ENCODE measurements at regions not wholly inside any gene's neighbourhood (a gene's known extent, or its start where the extent isn't known, plus 50 kb on each side); places are given as distances from the start of the nearest gene placed in this dataset.
"Not testable (repeated sequence)": the region's sequence is repeated elsewhere in the genome, so short reads cannot be mapped to it uniquely, and the experiment has no call there.

DNA sequence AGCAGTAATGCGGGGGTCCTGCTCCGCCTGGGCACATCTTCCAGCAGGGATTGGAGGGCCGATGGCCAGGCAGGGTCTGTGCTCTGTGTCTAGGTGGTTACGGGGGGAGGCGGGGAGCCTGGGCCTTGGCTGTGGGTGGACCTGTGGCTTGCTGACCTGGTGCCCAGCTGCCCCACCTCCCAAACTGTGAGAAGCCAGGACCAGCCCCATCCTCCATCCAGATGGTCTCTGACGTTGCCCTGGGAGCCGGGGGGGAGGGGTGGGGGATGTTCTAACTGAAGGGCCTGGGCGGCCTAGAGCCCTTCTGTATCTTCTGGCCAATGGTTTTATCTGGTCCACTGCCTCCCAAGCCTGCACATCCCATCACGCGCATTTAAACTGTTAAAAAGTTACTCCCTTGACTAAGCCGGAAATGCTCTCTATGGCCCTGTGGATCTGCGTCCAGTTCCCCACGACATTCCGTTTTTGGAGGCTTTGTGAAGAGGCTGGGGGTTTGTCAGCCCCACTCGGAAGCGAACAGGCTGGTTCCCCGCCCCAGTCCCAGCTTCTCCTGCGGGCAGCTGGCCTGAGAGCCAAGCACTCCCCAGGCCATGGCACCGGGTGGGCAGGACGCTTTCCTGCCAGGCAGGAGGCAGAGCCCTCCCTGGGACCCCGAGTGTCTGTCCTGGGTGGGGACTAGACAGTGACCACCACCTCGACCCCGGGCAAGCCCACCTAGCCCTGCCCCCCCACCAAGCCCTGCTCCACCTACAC, 143.6 kb downstream of the IGLL1 start:
- H3K4me2 ChIP-seq (ENCODE audit: insufficient read depth in 1 of 2, low read depth in 2 of 2, low read length in 2 of 2); H3K14ac ChIP-seq (ENCODE audit: insufficient read length); H3K23ac ChIP-seq (ENCODE audit: insufficient read length); H2BK12ac ChIP-seq (ENCODE audit: low read depth, low read length); H2BK15ac ChIP-seq (ENCODE audit: low read length); H2BK120ac ChIP-seq (replicated peaks; ENCODE audit: low read depth, low read length); CTCF ChIA-PET (ENCODE audit: partially characterized antibody); H3K79me1 ChIP-seq (ENCODE audit: low read depth, low read length); H2BK20ac ChIP-seq (ENCODE audit: low read length); H4K5ac ChIP-seq (ENCODE audit: insufficient read length, low read depth, low read length); H3K23me2 ChIP-seq (ENCODE audit: low read depth, low read length); H3K4me1 ChIP-seq (replicated peaks in 1 of 4; ENCODE audit: control insufficient read depth in 3 of 4, insufficient read depth in 4 of 4, low read length in 3 of 4); H2AFZ ChIP-seq (ENCODE audit: low read length); H4K8ac ChIP-seq (ENCODE audit: extremely low read depth, insufficient read depth, low read length); H3K79me2 ChIP-seq (ENCODE audit: control insufficient read depth in 1 of 2, insufficient read depth in 2 of 2, low read length in 2 of 2); H3K9me3 ChIP-seq (ENCODE audit: insufficient read depth in 2 of 2, low read depth in 1 of 2, low read length in 1 of 2); H2BK5ac ChIP-seq (ENCODE audit: low read depth, low read length); POLR2A ChIA-PET (ENCODE audit: partially characterized antibody); H4K20me1 ChIP-seq (replicated peaks in 1 of 2; ENCODE audit: control insufficient read depth in 1 of 2, insufficient read depth in 2 of 2, low read length in 2 of 2); H3K36me3 ChIP-seq (ENCODE audit: control insufficient read depth in 2 of 4, insufficient read depth in 4 of 4, low read length in 3 of 4); H3K56ac ChIP-seq (replicated peaks; ENCODE audit: insufficient read length, low read depth, low read length); H3K27me3 ChIP-seq (replicated peaks in 1 of 4; ENCODE audit: control insufficient read depth in 3 of 4, extremely low read depth in 1 of 4, insufficient read depth in 3 of 4, low read length in 3 of 4); H3K4ac ChIP-seq (replicated peaks; ENCODE audit: insufficient read length, low read depth, low read length); H3K18ac ChIP-seq (ENCODE audit: extremely low read depth, low read length); H4K91ac ChIP-seq (replicated peaks; ENCODE audit: insufficient read length, low read length); H3K4me3 ChIP-seq (ENCODE audit: extremely low read depth in 1 of 4, insufficient read depth in 2 of 4, low read depth in 3 of 4, low read length in 4 of 4); H3K9ac ChIP-seq (replicated peaks in 1 of 4; ENCODE audit: extremely low read depth in 1 of 4, low read depth in 3 of 4, low read length in 3 of 4); FAIRE-seq; H3K27ac ChIP-seq (ENCODE audit: low read depth, low read length); H2AK5ac ChIP-seq (ENCODE audit: low read depth, low read length): not testable (repeated sequence)
- 92% methylated on average over 17 of the region's 23 CpGs; no CpG with 5 or more reads in 1 of the 2 experiments for WGBS, 2 experiments (ENCODE audit: extremely low coverage in 1 of 2, insufficient coverage in 1 of 2, insufficient read length in 1 of 2, insufficient replicate concordance in 2 of 2, low coverage in 1 of 2, low lambda C conversion rate in 2 of 2, missing lambda C conversion rate in 1 of 2)
- DNase-seq (ENCODE audit: low read depth in 1 of 2, low spot score in 2 of 2) = peak in 1 of 2 experiments; percentile 36

DNA sequence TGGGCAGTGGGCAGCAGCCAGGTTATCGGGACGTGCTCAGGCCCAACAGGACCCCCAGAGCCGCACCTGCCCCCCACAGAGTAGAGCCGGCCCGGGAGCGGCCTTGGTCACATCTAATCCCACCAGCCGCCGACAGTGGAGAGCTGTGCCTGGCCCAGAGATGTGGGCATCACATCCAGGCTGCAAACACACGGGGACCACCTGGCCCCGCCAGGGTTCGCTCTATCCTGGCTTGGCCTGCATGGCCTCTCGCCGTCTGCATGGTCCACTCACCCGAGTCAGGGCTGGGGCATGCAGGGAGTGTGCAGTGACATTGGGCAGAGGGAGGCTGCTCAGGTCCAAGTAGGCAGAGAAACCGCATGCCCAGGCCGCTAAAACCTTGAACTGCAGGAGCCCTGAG, 144.9 kb downstream of the IGLL1 start:
- H3K79me1 ChIP-seq (ENCODE audit: low read depth, low read length); H3K4me3 ChIP-seq (ENCODE audit: extremely low read depth in 1 of 4, insufficient read depth in 2 of 4, low read depth in 3 of 4, low read length in 4 of 4); H3K9me3 ChIP-seq (ENCODE audit: insufficient read depth in 2 of 2, low read depth in 1 of 2, low read length in 1 of 2); H3K4me1 ChIP-seq (replicated peaks in 1 of 4; ENCODE audit: control insufficient read depth in 3 of 4, insufficient read depth in 4 of 4, low read length in 3 of 4); H2BK15ac ChIP-seq (ENCODE audit: low read length); FAIRE-seq; H2AFZ ChIP-seq (ENCODE audit: low read length); DNase-seq (ENCODE audit: low read depth in 1 of 2, low spot score in 2 of 2); H3K14ac ChIP-seq (ENCODE audit: insufficient read length); H4K5ac ChIP-seq (ENCODE audit: insufficient read length, low read depth, low read length); H4K91ac ChIP-seq (replicated peaks; ENCODE audit: insufficient read length, low read length); H3K9ac ChIP-seq (replicated peaks in 1 of 4; ENCODE audit: extremely low read depth in 1 of 4, low read depth in 3 of 4, low read length in 3 of 4); H4K8ac ChIP-seq (ENCODE audit: extremely low read depth, insufficient read depth, low read length); H2BK20ac ChIP-seq (ENCODE audit: low read length); H2BK12ac ChIP-seq (ENCODE audit: low read depth, low read length); H2BK120ac ChIP-seq (replicated peaks; ENCODE audit: low read depth, low read length); H2BK5ac ChIP-seq (ENCODE audit: low read depth, low read length); H3K23ac ChIP-seq (ENCODE audit: insufficient read length); H2AK5ac ChIP-seq (ENCODE audit: low read depth, low read length); H3K18ac ChIP-seq (ENCODE audit: extremely low read depth, low read length); H3K27me3 ChIP-seq (replicated peaks in 1 of 4; ENCODE audit: control insufficient read depth in 3 of 4, extremely low read depth in 1 of 4, insufficient read depth in 3 of 4, low read length in 3 of 4); H3K4ac ChIP-seq (replicated peaks; ENCODE audit: insufficient read length, low read depth, low read length); H3K56ac ChIP-seq (replicated peaks; ENCODE audit: insufficient read length, low read depth, low read length); H4K20me1 ChIP-seq (replicated peaks in 1 of 2; ENCODE audit: control insufficient read depth in 1 of 2, insufficient read depth in 2 of 2, low read length in 2 of 2); H3K23me2 ChIP-seq (ENCODE audit: low read depth, low read length); H3K4me2 ChIP-seq (ENCODE audit: insufficient read depth in 1 of 2, low read depth in 2 of 2, low read length in 2 of 2); POLR2A ChIA-PET (ENCODE audit: partially characterized antibody); H3K79me2 ChIP-seq (ENCODE audit: control insufficient read depth in 1 of 2, insufficient read depth in 2 of 2, low read length in 2 of 2); H3K36me3 ChIP-seq (ENCODE audit: control insufficient read depth in 2 of 4, insufficient read depth in 4 of 4, low read length in 3 of 4); H3K27ac ChIP-seq (ENCODE audit: low read depth, low read length): not testable (repeated sequence)
- CTCF ChIA-PET (ENCODE audit: partially characterized antibody) = interaction anchor here (1.2 to 1.6 kb wide), 2 partner anchors 49 to 63 kb away, joined by 3 to 4 read pairs; no protein-coding TSS in a partner anchor
- 100% methylated on average over 13 of the region's 16 CpGs; no CpG with 5 or more reads in 1 of the 2 experiments for WGBS, 2 experiments (ENCODE audit: extremely low coverage in 1 of 2, insufficient coverage in 1 of 2, insufficient read length in 1 of 2, insufficient replicate concordance in 2 of 2, low coverage in 1 of 2, low lambda C conversion rate in 2 of 2, missing lambda C conversion rate in 1 of 2)

Data from H1 (cell line).